Right lobe of liver (tissue), 6 donors: ENCODE measurements at regions not wholly inside any gene's neighbourhood (a gene's known extent, or its start where the extent isn't known, plus 50 kb on each side); places are given as distances from the start of the nearest gene placed in this dataset.

ENCODE experiments used
- ATAC-seq, 4 donors: fragments of 200-7000 bp; cut with Tn5 transposase; one replicate each; pipeline ENCODE4 v1.9.1; 2020; ENCODE audit warnings: mild to moderate bottlenecking in 4 of 4, moderate library complexity in 4 of 4
- DNase-seq, 3 donors: peaks; one replicate each; pipeline ENCODE4 v3.0.0-alpha.2; 2020
- H3K27ac ChIP-seq, 3 donors: fragments of 200-600 bp; one replicate each; pipeline ENCODE4 v1.8.0; 2022
- H3K27me3 ChIP-seq, 2 donors: fragments of 200-600 bp; one replicate each; pipeline ENCODE4 v1.8.0; 2022
- H3K36me3 ChIP-seq, 4 donors: fragments of 200-600 bp; sonication (generic) in 1 of 4; one replicate each; pipeline versions ENCODE4 v1.5.1 to v1.8.0; 2017 to 2022; ENCODE audit warnings: control low read depth in 1 of 4
- H3K4me1 ChIP-seq, 4 donors: fragments of 200-600 bp; sonication (generic) in 1 of 4; one replicate each; pipeline versions ENCODE4 v1.5.1 to v1.8.0; 2017 to 2022; ENCODE audit warnings: control low read depth in 1 of 4
- H3K4me3 ChIP-seq, 3 donors: fragments of 200-600 bp; one replicate each; pipeline ENCODE4 v1.8.0; 2022
- H3K9me3 ChIP-seq, 4 donors: fragments of 200-600 bp; sonication (generic) in 1 of 4; one replicate each; pipeline versions ENCODE4 v1.5.1 to v1.8.0; 2017 to 2022; ENCODE audit warnings: control low read depth in 1 of 4
- POLR2A ChIP-seq: fragments of 450-650 bp; IDR thresholded peaks from one replicate; pipeline ENCODE4 v1.6.1; 2017; ENCODE audit warnings: antibody characterized with exemption, mild to moderate bottlenecking
- WGBS: methylation state at CpG from one replicate; pipeline ENCODE4 v1.1.6; 2018; ENCODE audit warnings: low coverage, low lambda C conversion rate; ENCODE audit not compliant: insufficient coverage; ENCODE audit errors: missing lambda C conversion rate; 5-methylcytosine and 5-hydroxymethylcytosine counted together
- intact Hi-C, 2 donors: fragments of 100-400 bp; cut with DNase I; formaldehyde crosslinking; loops; one replicate each; pipeline versions ENCODE4 v1.11.2 to v1.14.1; 2022
- TF ChIP-seq, protein P1 (sequence below), 4 donors: fragments of 200-600 bp in 3 of 4; fragments of 450-650 bp in 1 of 4; IDR thresholded peaks; one replicate each; pipeline versions ENCODE4 v1.5.1 to v1.8.0; 2016 to 2022; ENCODE audit warnings: antibody characterized with exemption in 4 of 4, mild to moderate bottlenecking in 2 of 4
- donor health status: DM: no; HTN: yes; CAD: no.
- donor health status: DM: no; HTN: no; CAD: no.
- donor health status: DM: no; HTN: no; CAD: no.
- donor health status: DM: no; HTN: yes; CAD: no.
- donor health status: DM: no; HTN: yes; CAD: no.

- no peak for ATAC-seq
- no peaks in the 10 kb centered on the region for H3K27me3 ChIP-seq
Observed at GRCh38 chr2:18194161-18194560, 315.7 kb downstream of the KCNS3 start.

DNA sequence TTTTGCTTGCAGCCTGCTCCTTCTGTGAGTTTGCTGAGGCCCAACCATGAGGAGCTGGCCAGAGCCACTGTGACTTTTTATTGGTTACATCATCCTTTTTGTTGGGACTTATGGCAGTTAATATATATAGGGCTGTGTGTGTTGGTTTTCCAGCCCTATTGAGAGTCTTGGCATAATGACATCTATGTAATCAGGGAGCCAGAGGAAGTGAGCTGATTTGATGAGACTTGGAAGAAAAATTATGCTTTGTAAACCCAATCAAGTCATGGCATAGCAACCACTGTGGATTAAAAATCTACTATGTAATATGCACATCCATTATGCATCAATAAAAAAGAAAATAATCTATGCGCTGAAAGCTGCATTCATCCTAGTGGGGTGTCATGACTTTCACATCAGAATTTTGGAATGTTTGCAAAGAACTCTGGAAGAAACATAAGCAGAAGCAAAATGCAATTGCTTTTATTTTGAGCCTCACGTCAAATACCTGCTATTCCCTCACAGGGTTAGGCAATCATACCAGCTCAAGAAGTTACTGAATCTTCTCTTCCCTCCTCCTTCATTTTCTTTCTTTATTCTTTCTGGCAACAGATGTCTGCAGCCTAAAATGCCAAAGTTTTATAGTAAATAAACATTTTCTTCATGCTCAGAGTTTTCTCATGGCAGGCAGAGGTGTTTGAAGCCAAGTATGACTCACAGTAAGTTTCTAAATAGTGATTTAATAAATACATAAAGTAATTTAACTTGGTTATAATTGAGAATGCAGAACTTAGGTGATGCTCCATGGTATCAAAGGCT is 308.5 kb downstream of the KCNS3 start:
- WGBS, result 58% methylated on average over 2 of the region's 2 CpGs
- ATAC-seq (no peak), DNase-seq (no peak)

More at GRCh38 chr2:18194161-18194560, 315.7 kb downstream of the KCNS3 start:
- Histone ChIP-seq H3K9me3 (no peaks in the 10 kb centered on the region), H3K4me3 (no peak overlapping the region), H3K27ac (no peak overlapping the region), H3K4me1 (no peaks in the 10 kb centered on the region), H3K36me3 (no peaks in the 10 kb centered on the region)
- no peak for DNase-seq
- intact Hi-C loops, result no loop called here
- TF ChIP-seq, protein P1, sequence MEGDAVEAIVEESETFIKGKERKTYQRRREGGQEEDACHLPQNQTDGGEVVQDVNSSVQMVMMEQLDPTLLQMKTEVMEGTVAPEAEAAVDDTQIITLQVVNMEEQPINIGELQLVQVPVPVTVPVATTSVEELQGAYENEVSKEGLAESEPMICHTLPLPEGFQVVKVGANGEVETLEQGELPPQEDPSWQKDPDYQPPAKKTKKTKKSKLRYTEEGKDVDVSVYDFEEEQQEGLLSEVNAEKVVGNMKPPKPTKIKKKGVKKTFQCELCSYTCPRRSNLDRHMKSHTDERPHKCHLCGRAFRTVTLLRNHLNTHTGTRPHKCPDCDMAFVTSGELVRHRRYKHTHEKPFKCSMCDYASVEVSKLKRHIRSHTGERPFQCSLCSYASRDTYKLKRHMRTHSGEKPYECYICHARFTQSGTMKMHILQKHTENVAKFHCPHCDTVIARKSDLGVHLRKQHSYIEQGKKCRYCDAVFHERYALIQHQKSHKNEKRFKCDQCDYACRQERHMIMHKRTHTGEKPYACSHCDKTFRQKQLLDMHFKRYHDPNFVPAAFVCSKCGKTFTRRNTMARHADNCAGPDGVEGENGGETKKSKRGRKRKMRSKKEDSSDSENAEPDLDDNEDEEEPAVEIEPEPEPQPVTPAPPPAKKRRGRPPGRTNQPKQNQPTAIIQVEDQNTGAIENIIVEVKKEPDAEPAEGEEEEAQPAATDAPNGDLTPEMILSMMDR (IDR thresholded peaks at IDR 0.05), result no peak
- no peak for TF ChIP-seq POLR2A
- no CpG with 5 or more reads among the region's 1 CpG for WGBS

GRCh38 chr2:18182861-18183260 is 304.4 kb downstream of the KCNS3 start:
- no peaks in the 10 kb centered on the region for H3K4me1 ChIP-seq
- H3K4me3 ChIP-seq, result no peak overlapping the region
- intact Hi-C loops, result no loop called here
- H3K27me3 ChIP-seq, result no peaks in the 10 kb centered on the region
- no peak overlapping the region for H3K27ac ChIP-seq
- WGBS, result 71% methylated on average over 2 of the region's 2 CpGs
- H3K9me3 ChIP-seq, result no peaks in the 10 kb centered on the region
- no peak for ATAC-seq
- no peaks in the 10 kb centered on the region for H3K36me3 ChIP-seq
- no peak for DNase-seq
- TF ChIP-seq, protein P1 (IDR thresholded peaks at IDR 0.05), result no peak
- no peak for TF ChIP-seq POLR2A

More for the DNA sequence above, 308.5 kb downstream of the KCNS3 start:
- Histone ChIP-seq H3K27me3 (no peaks in the 10 kb centered on the region), H3K9me3 (no peaks in the 10 kb centered on the region), H3K36me3 (no peaks in the 10 kb centered on the region), H3K27ac (no peak overlapping the region), H3K4me1 (no peaks in the 10 kb centered on the region), H3K4me3 (no peak overlapping the region)
- TF ChIP-seq, protein P1 (IDR thresholded peaks at IDR 0.05), result no peak
- TF ChIP-seq POLR2A, result no peak
- intact Hi-C loops, result no loop called here

- TF ChIP-seq, protein P1 (IDR thresholded peaks at IDR 0.05), result no peak
- TF ChIP-seq POLR2A, result no peak
- intact Hi-C loops, result no loop called here
- whole genome bisulfite sequencing, result 44% methylated on average over 3 of the region's 3 CpGs
- H3K27me3 ChIP-seq, result no peaks in the 10 kb centered on the region
- no peak overlapping the region for H3K27ac ChIP-seq
- no peaks in the 10 kb centered on the region for H3K36me3 ChIP-seq
- ATAC-seq, result no peak
- DNase-seq, result no peak
- H3K9me3 ChIP-seq, result no peaks in the 10 kb centered on the region
- H3K4me1 ChIP-seq, result no peaks in the 10 kb centered on the region
- no peak overlapping the region for H3K4me3 ChIP-seq
Observed at GRCh38 chr2:18180912-18181311, 302.4 kb downstream of the KCNS3 start.
